Body of pancreas (tissue), 4 donors: ENCODE measurements at regions not wholly inside any gene's neighbourhood (a gene's known extent, or its start where the extent isn't known, plus 50 kb on each side); places are given as distances from the start of the nearest gene placed in this dataset.

Experiments used
- ATAC-seq: fragments of 150-250 bp; one replicate; pipeline ENCODE4 v1.9.1; 2016
- DNase-seq, 4 donors: peaks; one replicate each; pipeline ENCODE4 v3.0.0-alpha.2; 2019
- H3K27ac ChIP-seq, 4 donors: fragments of 200-600 bp; sonication (generic); 1 replicate in 3 of 4; 2 replicates in 1 of 4; pipeline versions ENCODE4 v1.5.1 to v1.6.1; 2016 to 2019; ENCODE audit warnings: mild to moderate bottlenecking in 1 of 4, mixed read lengths in 1 of 4, moderate library complexity in 1 of 4
- H3K27me3 ChIP-seq, 2 donors: fragments of 200-600 bp; sonication (generic); one replicate each; pipeline ENCODE4 v1.6.0; 2016; ENCODE audit warnings: mild to moderate bottlenecking in 1 of 2
- H3K36me3 ChIP-seq, 2 donors: fragments of 200-600 bp; sonication (generic); replicated peaks in 1 of 2; 2 replicates each; pipeline ENCODE4 v1.5.1; 2016; ENCODE audit warnings: low read depth in 2 of 2; ENCODE audit not compliant: insufficient read depth in 1 of 2
- H3K4me1 ChIP-seq: fragments of 200-600 bp; sonication (generic); one replicate; pipeline ENCODE4 v1.6.0; 2016
- H3K4me3 ChIP-seq, 2 donors: fragments of 200-600 bp; sonication (generic); 1 replicate in 1 of 2; 2 replicates in 1 of 2; pipeline ENCODE4 v1.5.1; 2016 to 2019
- H3K9me3 ChIP-seq, 3 donors: fragments of 200-600 bp; sonication (generic); 1 replicate in 2 of 3; 2 replicates in 1 of 3; pipeline ENCODE4 v1.5.1; 2016
- POLR2A ChIP-seq, 3 donors: fragments of 450-650 bp; IDR thresholded peaks; one replicate each; pipeline ENCODE4 v1.6.1; 2016; ENCODE audit warnings: antibody characterized with exemption in 3 of 3, mild to moderate bottlenecking in 2 of 3
- WGBS, 2 donors: methylation state at CpG; one replicate each; pipeline ENCODE4 v1.1.5; 2017; 5-methylcytosine and 5-hydroxymethylcytosine counted together
- intact Hi-C: fragments of 100-400 bp; cut with DNase I; formaldehyde crosslinking; loops from one replicate; pipeline ENCODE4 v1.15.1; 2023
- TF ChIP-seq, protein P1 (sequence below), 7 experiments: fragments of 450-650 bp in 4 of 7; fragments of 200-600 bp in 3 of 7; sonication (generic) in 3 of 7; IDR thresholded peaks; one replicate each; pipeline ENCODE4 v1.5.1; 2016 to 2019; ENCODE audit warnings: antibody characterized with exemption in 7 of 7

DNA sequence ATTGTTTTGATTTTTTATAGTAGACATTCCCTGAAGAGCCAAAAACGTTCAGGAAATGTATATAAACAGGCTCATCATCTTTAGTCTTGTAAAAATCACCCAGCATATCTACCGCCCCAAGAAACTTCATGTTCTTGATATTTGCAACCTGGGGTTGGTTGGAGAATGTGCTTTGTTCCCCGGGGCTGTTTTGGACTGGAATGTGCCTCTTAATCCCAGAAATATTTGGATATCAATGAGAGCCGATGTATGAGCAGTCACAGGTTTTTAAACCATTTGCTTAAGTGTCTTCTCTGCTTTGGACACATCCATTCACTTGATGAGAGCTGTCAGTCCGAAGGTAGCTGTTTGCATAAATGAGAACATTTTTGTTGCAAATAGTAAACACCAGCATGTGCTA, 449.7 kb downstream of the PCDH7 start:
- intact Hi-C loops, result no loop called here
- no peaks in the 10 kb centered on the region for H3K4me1 ChIP-seq
- ATAC-seq (no peak), DNase-seq (no peak)
- 37 to 38% methylated on average over 5 of the region's 5 CpGs for WGBS, 2 donors
- H3K9me3 ChIP-seq, result no peaks in the 10 kb centered on the region
- H3K27ac ChIP-seq, result no peak overlapping the region
- H3K36me3 ChIP-seq, result no peaks in the 10 kb centered on the region
- TF ChIP-seq, protein P1, sequence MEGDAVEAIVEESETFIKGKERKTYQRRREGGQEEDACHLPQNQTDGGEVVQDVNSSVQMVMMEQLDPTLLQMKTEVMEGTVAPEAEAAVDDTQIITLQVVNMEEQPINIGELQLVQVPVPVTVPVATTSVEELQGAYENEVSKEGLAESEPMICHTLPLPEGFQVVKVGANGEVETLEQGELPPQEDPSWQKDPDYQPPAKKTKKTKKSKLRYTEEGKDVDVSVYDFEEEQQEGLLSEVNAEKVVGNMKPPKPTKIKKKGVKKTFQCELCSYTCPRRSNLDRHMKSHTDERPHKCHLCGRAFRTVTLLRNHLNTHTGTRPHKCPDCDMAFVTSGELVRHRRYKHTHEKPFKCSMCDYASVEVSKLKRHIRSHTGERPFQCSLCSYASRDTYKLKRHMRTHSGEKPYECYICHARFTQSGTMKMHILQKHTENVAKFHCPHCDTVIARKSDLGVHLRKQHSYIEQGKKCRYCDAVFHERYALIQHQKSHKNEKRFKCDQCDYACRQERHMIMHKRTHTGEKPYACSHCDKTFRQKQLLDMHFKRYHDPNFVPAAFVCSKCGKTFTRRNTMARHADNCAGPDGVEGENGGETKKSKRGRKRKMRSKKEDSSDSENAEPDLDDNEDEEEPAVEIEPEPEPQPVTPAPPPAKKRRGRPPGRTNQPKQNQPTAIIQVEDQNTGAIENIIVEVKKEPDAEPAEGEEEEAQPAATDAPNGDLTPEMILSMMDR (IDR thresholded peaks at IDR 0.05), result no peak
- TF ChIP-seq POLR2A (IDR thresholded peaks at IDR 0.05), result no peak
- no peak overlapping the region for H3K4me3 ChIP-seq
- H3K27me3 ChIP-seq, result no peaks in the 10 kb centered on the region

GRCh38 chr4:31171362-31171761, 451.2 kb downstream of the PCDH7 start:
- H3K4me3 ChIP-seq, result no peak overlapping the region
- H3K36me3 ChIP-seq, result no peaks in the 10 kb centered on the region
- 85 to 87% methylated on average over 4 of the region's 4 CpGs for WGBS, 2 donors
- no peak for ATAC-seq
- no peak for DNase-seq
- no peaks in the 10 kb centered on the region for H3K4me1 ChIP-seq
- intact Hi-C loops, result no loop called here
- no peak overlapping the region for H3K27ac ChIP-seq
- no peaks in the 10 kb centered on the region for H3K9me3 ChIP-seq
- TF ChIP-seq, protein P1 (IDR thresholded peaks at IDR 0.05), result no peak
- TF ChIP-seq POLR2A (IDR thresholded peaks at IDR 0.05), result no peak
- no peaks in the 10 kb centered on the region for H3K27me3 ChIP-seq

DNA sequence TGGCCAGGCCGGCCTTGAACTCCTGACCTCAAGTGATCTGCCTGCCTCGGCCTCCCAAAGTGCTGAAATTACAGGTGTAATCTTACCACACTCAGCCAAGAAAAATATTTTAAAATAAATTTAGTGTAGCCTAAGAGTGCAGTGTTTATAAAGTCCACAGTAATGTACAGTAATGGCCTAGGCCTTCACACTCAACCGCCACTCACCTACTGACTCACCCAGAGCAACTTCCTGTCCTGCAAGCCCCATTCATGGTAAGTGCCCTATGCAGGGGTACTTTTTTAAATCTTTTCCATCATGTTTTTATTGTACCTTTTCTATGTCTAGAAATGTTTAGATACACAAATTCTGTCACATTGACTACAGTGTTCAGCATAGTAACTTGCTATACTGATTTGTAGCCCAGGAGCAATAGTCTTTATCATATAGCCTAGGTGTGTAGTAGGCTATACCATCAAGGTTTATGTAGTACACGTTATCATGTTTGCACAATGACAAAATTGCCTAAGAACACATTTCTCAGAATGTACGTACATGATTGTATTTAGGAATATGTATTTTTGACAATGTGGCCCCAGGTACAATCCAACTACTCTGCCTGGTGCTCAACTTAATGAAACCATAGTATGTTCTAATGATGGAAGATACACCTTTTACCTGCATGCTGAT, 455.2 kb downstream of the PCDH7 start:
- DNase-seq (no peak), ATAC-seq (no peak)
- WGBS, 2 donors, result 81 to 83% methylated on average over 5 of the region's 5 CpGs
- H3K4me1 ChIP-seq, result no peaks in the 10 kb centered on the region
- no peak overlapping the region for H3K27ac ChIP-seq
- intact Hi-C loops, result no loop called here
- H3K4me3 ChIP-seq, result no peak overlapping the region
- H3K36me3 ChIP-seq, result no peaks in the 10 kb centered on the region
- no peaks in the 10 kb centered on the region for H3K9me3 ChIP-seq
- no peaks in the 10 kb centered on the region for H3K27me3 ChIP-seq
- TF ChIP-seq, protein P1 (IDR thresholded peaks at IDR 0.05), result no peak
- no peak for TF ChIP-seq POLR2A (IDR thresholded peaks at IDR 0.05)

DNA sequence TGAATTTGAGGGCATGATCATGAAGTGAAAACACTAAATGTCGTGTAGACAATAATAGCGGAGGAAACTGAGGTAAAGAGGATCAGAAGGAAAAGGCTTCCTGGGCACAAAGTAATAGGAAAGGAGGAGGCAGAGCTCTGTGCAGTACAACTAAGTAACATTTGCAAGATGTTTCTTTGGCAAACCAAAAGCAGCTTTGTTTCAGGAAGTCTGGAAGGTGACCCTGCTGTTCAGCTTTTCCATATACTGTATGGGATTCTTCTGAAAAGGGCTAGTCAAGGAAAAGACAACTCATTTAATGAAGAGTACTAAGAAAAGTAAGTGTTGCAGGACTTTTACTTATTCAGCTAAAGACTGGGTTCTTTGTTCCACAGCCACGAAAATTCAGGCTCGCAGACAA, 463.1 kb downstream of the PCDH7 start:
- Histone ChIP-seq H3K27ac (no peak overlapping the region), H3K4me1 (no peaks in the 10 kb centered on the region), H3K9me3 (peaks cover 0 to 5% (median 0%) of the 10 kb centered on the region in 3 donors), H3K27me3 (no peaks in the 10 kb centered on the region), H3K36me3 (no peaks in the 10 kb centered on the region), H3K4me3 (no peak overlapping the region)
- DNase-seq (no peak), ATAC-seq (no peak)
- 79 to 80% methylated on average over 4 of the region's 4 CpGs for WGBS, 2 donors
- intact Hi-C loops, result no loop called here
- no peak for TF ChIP-seq POLR2A (IDR thresholded peaks at IDR 0.05)
- TF ChIP-seq, protein P1 (IDR thresholded peaks at IDR 0.05), result no peak

GRCh38 chr4:31185014-31185585, 464.9 kb downstream of the PCDH7 start:
- WGBS, 2 donors, result 69 to 73% methylated on average over 7 to 12 of the region's 28 CpGs
- no peaks in the 10 kb centered on the region for H3K4me1 ChIP-seq

More at GRCh38 chr4:31185014-31185585, 464.9 kb downstream of the PCDH7 start:
- intact Hi-C loops, result no loop called here
- Histone ChIP-seq H3K27me3 (no peaks in the 10 kb centered on the region), H3K27ac (no peak overlapping the region), H3K4me3 (no peak overlapping the region), H3K9me3 (peaks cover 0 to 5% (median 0%) of the 10 kb centered on the region in 3 donors), H3K36me3 (no peaks in the 10 kb centered on the region)
- ATAC-seq (no peak), DNase-seq (no peak)
- no peak for TF ChIP-seq POLR2A (IDR thresholded peaks at IDR 0.05)
- TF ChIP-seq, protein P1 (IDR thresholded peaks at IDR 0.05), result no peak
